ENCODE measurements at regions not wholly inside any gene's neighbourhood (a gene's known extent, or its start where the extent isn't known, plus 50 kb on each side); places are given as distances from the start of the nearest gene placed in this dataset.

DNA sequence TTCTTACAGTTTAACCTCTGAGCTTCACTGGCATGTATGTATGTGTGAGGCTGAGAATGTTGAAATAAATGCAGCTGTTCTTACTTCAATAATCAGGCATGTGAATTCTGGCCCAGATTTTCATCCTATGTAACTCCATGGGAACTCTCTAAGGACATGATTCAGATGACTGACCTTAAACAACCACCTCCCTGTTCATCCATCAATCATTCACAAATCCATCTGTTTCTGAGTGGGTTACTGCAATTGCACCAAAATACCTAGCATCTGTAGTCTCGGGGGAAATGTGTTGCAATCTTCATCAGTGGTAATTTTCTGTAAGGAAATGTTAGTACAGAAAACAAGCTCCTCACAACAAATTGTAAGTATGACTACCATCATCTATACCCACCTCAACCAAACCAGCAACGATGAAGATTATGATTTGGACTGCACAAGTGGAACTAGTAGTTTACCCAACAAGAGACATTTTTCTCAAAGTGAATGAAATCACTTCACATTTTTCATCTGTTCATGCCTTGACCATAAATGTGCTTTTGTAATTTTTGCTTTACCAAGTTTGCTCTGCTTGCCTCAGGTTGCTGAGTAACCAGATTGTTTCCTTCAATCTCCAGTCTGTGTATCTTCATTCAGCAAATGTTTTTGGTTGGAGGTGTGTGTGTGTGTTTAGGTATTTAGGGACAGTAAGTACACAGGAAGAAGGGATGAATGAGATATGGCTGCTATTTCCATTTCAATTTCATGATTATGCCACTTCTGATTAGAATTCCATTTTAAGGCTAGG lies 65.7 kb upstream of the FZD8 start:
- H3K27ac Mint-ChIP-seq: no peak overlapping the region
- H3K4me3 Mint-ChIP-seq: no peak overlapping the region
- ATAC-seq (replicated peaks in 1 of 4): no peak
- H3K9me3 ChIP-seq: no peaks in the 10 kb centered on the region
- no peaks in the 10 kb centered on the region for H3K4me1 Mint-ChIP-seq
- peaks cover 0 to 4% of the 10 kb centered on the region in 2 experiments for H3K27me3 ChIP-seq (replicated peaks in 1 of 2; ENCODE audit: control insufficient read depth in 2 of 2, extremely low read depth in 1 of 2, insufficient read depth in 2 of 2, low read length in 1 of 2)
- no peaks in the 10 kb centered on the region for H3K36me3 ChIP-seq (ENCODE audit: control insufficient read depth in 2 of 2, extremely low read depth in 1 of 2, insufficient read depth in 1 of 2, low read length in 1 of 2)
- POLR2A ChIA-PET: no interaction called here
- no peak overlapping the region for H3K4me3 ChIP-seq (ENCODE audit: control insufficient read depth in 1 of 2, extremely low read depth in 1 of 2, low read length in 1 of 2)
- H3K4me1 ChIP-seq (ENCODE audit: control insufficient read depth in 1 of 2, extremely low read depth in 1 of 2, insufficient read depth in 2 of 2, low read length in 2 of 2): no peaks in the 10 kb centered on the region
- DNase-seq: no peak
- WGBS (ENCODE audit: insufficient coverage): no CpG with 5 or more reads among the region's 2 CpGs
- peaks cover 11 to 19% of the 10 kb centered on the region in 2 donors for H3K27me3 Mint-ChIP-seq
- no peak overlapping the region for H3K27ac ChIP-seq (ENCODE audit: low read length)
- CTCF ChIA-PET: interaction anchor here in 1 of 2 donors (0.6 kb wide), 1 partner anchor 74 kb away, joined by 3 read pairs; no protein-coding TSS in a partner anchor
- H3K36me3 Mint-ChIP-seq: no peaks in the 10 kb centered on the region
- H3K9me3 Mint-ChIP-seq: peaks cover 4 to 17% (median 14%) of the 10 kb centered on the region in 3 donors

DNA sequence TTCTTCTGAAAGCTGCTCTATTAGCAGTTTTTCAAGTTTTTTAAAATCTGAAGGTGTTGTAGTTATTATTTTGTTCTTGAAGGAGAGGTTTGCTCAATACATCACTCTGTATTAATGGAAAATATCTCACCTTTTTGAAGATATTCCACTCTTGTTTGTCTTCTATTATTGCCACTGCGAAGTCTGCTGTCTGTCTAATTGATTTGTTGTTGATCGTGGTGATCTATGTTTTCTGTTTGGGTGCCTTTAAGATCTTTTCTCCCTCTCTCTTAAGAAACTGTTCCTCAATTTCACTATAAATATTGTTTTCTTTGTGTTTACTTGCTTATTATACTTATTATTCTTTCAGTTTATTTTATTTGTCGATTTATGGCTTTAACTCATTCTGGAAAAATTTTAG lies 64.9 kb upstream of the FZD8 start:
- Mint-ChIP-seq H3K4me3 (no peak overlapping the region), H3K27me3 (peaks cover 12 to 15% of the 10 kb centered on the region in 2 donors), H3K27ac (no peak overlapping the region), H3K9me3 (peaks cover 4 to 17% (median 14%) of the 10 kb centered on the region in 3 donors), H3K36me3 (no peaks in the 10 kb centered on the region), H3K4me1 (no peaks in the 10 kb centered on the region)
- Histone ChIP-seq H3K4me1 (ENCODE audit: control insufficient read depth in 1 of 2, extremely low read depth in 1 of 2, insufficient read depth in 2 of 2, low read length in 2 of 2) (no peaks in the 10 kb centered on the region), H3K9me3 (no peaks in the 10 kb centered on the region), H3K36me3 (ENCODE audit: control insufficient read depth in 2 of 2, extremely low read depth in 1 of 2, insufficient read depth in 1 of 2, low read length in 1 of 2) (no peaks in the 10 kb centered on the region), H3K27me3 (replicated peaks in 1 of 2; ENCODE audit: control insufficient read depth in 2 of 2, extremely low read depth in 1 of 2, insufficient read depth in 2 of 2, low read length in 1 of 2) (peaks cover 0 to 3% of the 10 kb centered on the region in 2 experiments), H3K27ac (ENCODE audit: low read length) (no peak overlapping the region), H3K4me3 (ENCODE audit: control insufficient read depth in 1 of 2, extremely low read depth in 1 of 2, low read length in 1 of 2) (no peak overlapping the region)
- ChIA-PET POLR2A (no interaction called here), CTCF (no interaction called here)
- ATAC-seq (replicated peaks in 1 of 4): no peak
- DNase-seq: no peak
- WGBS (ENCODE audit: insufficient coverage): no CpG with 5 or more reads among the region's 3 CpGs

DNA sequence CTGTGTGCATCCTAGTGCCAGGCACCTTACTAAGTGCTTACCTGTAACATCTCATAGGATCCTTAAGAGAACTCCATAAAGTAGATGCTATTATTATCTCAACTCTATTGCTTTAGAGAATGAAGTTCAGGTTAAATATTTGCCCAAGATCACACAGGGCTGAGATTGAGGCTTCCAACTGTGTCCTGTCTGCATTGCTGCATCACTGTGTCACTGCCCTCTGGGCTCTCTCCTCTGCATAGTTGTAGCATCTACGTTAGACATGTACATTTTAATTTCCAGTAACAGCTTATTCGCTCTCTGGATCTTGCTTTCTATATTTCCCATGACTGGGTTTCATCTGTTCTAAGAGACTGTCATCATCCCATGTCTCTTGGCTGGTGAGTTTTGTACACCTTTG lies 63.6 kb upstream of the FZD8 start:
- no peak overlapping the region for H3K4me3 Mint-ChIP-seq
- ATAC-seq (replicated peaks in 1 of 4) (no peak), DNase-seq (no peak)
- no peaks in the 10 kb centered on the region for H3K36me3 Mint-ChIP-seq
- ChIA-PET POLR2A (no interaction called here), CTCF (no interaction called here)
- H3K27ac ChIP-seq (ENCODE audit: low read length): no peak overlapping the region
- no peaks in the 10 kb centered on the region for H3K27me3 ChIP-seq (replicated peaks in 1 of 2; ENCODE audit: control insufficient read depth in 2 of 2, extremely low read depth in 1 of 2, insufficient read depth in 2 of 2, low read length in 1 of 2)
- H3K4me3 ChIP-seq (ENCODE audit: control insufficient read depth in 1 of 2, extremely low read depth in 1 of 2, low read length in 1 of 2): no peak overlapping the region
- H3K4me1 Mint-ChIP-seq: no peaks in the 10 kb centered on the region
- H3K4me1 ChIP-seq (ENCODE audit: control insufficient read depth in 1 of 2, extremely low read depth in 1 of 2, insufficient read depth in 2 of 2, low read length in 2 of 2): no peaks in the 10 kb centered on the region
- H3K27ac Mint-ChIP-seq: no peak overlapping the region
- no CpG with 5 or more reads among the region's 2 CpGs for WGBS (ENCODE audit: insufficient coverage)
- peaks cover 6 to 9% of the 10 kb centered on the region in 2 donors for H3K27me3 Mint-ChIP-seq
- H3K9me3 ChIP-seq: no peaks in the 10 kb centered on the region
- H3K9me3 Mint-ChIP-seq: peaks cover 4 to 14% (median 10%) of the 10 kb centered on the region in 3 donors
- no peaks in the 10 kb centered on the region for H3K36me3 ChIP-seq (ENCODE audit: control insufficient read depth in 2 of 2, extremely low read depth in 1 of 2, insufficient read depth in 1 of 2, low read length in 1 of 2)

DNA sequence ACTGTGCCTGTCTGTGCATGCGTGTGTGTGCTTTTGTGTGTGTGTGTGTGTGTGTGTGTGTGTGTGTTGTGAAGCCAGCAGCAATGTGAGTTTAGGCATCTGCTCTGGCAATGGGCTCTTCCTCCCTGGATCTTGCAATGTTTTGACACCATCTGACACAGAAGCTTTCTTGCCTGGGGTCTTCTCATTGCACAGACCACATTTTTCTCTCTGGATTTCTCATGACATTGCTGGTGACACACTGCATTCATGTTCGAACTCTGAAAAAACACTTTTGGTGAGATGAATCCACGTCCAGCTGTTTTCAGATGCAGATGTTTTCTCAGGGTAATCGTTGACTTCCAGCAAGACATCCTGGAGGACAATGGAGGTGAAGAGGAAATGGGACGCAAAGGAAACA lies 63.0 kb upstream of the FZD8 start:
- ChIA-PET POLR2A (no interaction called here), CTCF (no interaction called here)
- Mint-ChIP-seq H3K4me3 (no peak overlapping the region), H3K4me1 (no peaks in the 10 kb centered on the region), H3K27me3 (peaks cover 5 to 6% of the 10 kb centered on the region in 2 donors), H3K36me3 (no peaks in the 10 kb centered on the region), H3K27ac (no peak overlapping the region), H3K9me3 (peaks cover 4 to 14% (median 10%) of the 10 kb centered on the region in 3 donors)
- ATAC-seq (replicated peaks in 1 of 4): no peak
- no peaks in the 10 kb centered on the region for H3K36me3 ChIP-seq (ENCODE audit: control insufficient read depth in 2 of 2, extremely low read depth in 1 of 2, insufficient read depth in 1 of 2, low read length in 1 of 2)
- no peak overlapping the region for H3K4me3 ChIP-seq (ENCODE audit: control insufficient read depth in 1 of 2, extremely low read depth in 1 of 2, low read length in 1 of 2)
- DNase-seq: no peak
- H3K9me3 ChIP-seq: no peaks in the 10 kb centered on the region
- no peaks in the 10 kb centered on the region for H3K4me1 ChIP-seq (ENCODE audit: control insufficient read depth in 1 of 2, extremely low read depth in 1 of 2, insufficient read depth in 2 of 2, low read length in 2 of 2)
- H3K27ac ChIP-seq (ENCODE audit: low read length): no peak overlapping the region
- H3K27me3 ChIP-seq (replicated peaks in 1 of 2; ENCODE audit: control insufficient read depth in 2 of 2, extremely low read depth in 1 of 2, insufficient read depth in 2 of 2, low read length in 1 of 2): no peaks in the 10 kb centered on the region
- WGBS (ENCODE audit: insufficient coverage): 58% methylated on average over 3 of the region's 5 CpGs

DNA sequence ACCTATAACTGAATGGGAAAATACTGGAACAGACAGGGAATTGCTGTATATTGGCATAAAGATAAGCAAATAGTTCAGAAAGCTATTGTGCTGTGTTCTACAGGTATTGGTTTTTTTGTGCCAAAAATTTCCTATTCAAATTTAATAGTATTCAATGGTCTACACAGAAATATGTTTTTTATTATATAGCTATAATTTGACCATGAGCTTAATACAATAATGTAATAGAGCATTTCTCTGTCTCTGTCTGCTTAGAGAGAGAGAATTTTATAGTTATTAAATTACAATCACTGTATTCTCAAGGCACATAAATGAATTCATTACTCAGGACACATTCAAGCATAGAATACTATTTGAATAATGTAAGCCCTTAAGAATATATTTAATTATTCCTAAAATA lies 62.3 kb upstream of the FZD8 start:
- Mint-ChIP-seq H3K9me3 (peaks cover 4 to 14% (median 10%) of the 10 kb centered on the region in 3 donors), H3K4me3 (no peak overlapping the region), H3K27ac (no peak overlapping the region), H3K4me1 (no peaks in the 10 kb centered on the region), H3K36me3 (no peaks in the 10 kb centered on the region), H3K27me3 (peaks cover 5 to 6% of the 10 kb centered on the region in 2 donors)
- no peak for ATAC-seq (replicated peaks in 1 of 4)
- no peaks in the 10 kb centered on the region for H3K9me3 ChIP-seq
- DNase-seq: no peak
- POLR2A ChIA-PET: no interaction called here
- no peak overlapping the region for H3K4me3 ChIP-seq (ENCODE audit: control insufficient read depth in 1 of 2, extremely low read depth in 1 of 2, low read length in 1 of 2)
- H3K36me3 ChIP-seq (ENCODE audit: control insufficient read depth in 2 of 2, extremely low read depth in 1 of 2, insufficient read depth in 1 of 2, low read length in 1 of 2): no peaks in the 10 kb centered on the region
- no peak overlapping the region for H3K27ac ChIP-seq (ENCODE audit: low read length)
- no peaks in the 10 kb centered on the region for H3K4me1 ChIP-seq (ENCODE audit: control insufficient read depth in 1 of 2, extremely low read depth in 1 of 2, insufficient read depth in 2 of 2, low read length in 2 of 2)
- CTCF ChIA-PET: interaction anchor here in 1 of 2 donors (0.6 kb wide), 1 partner anchor 743 kb away, joined by 4 read pairs; no protein-coding TSS in a partner anchor
- H3K27me3 ChIP-seq (replicated peaks in 1 of 2; ENCODE audit: control insufficient read depth in 2 of 2, extremely low read depth in 1 of 2, insufficient read depth in 2 of 2, low read length in 1 of 2): no peaks in the 10 kb centered on the region

DNA sequence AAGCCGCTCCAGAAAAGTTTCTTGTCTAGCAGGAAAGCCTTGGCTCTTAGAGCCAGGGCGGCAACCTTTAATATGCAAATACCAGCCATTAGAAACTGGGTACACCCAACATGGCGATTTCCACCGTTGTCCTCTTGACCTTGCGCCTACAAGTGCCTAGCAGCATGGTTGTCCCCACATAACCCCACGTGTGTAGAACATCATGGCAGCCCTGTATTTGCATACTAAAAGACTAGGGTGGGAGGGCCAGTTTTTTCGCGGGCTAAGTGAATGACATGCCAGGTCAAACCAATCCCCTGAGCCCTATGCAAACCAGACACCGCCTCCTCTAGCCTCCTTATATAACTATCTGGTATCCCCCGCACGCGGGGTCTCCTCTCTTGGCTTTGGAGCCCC lies 58.4 kb upstream of the FZD8 start:
- Mint-ChIP-seq H3K4me3 (no peak overlapping the region), H3K4me1 (no peaks in the 10 kb centered on the region), H3K27ac (no peak overlapping the region), H3K36me3 (no peaks in the 10 kb centered on the region), H3K27me3 (peaks cover 1 to 5% of the 10 kb centered on the region in 2 donors), H3K9me3 (no peaks in the 10 kb centered on the region)
- DNase-seq: no peak
- Histone ChIP-seq H3K36me3 (ENCODE audit: control insufficient read depth in 2 of 2, extremely low read depth in 1 of 2, insufficient read depth in 1 of 2, low read length in 1 of 2) (no peaks in the 10 kb centered on the region), H3K27me3 (replicated peaks in 1 of 2; ENCODE audit: control insufficient read depth in 2 of 2, extremely low read depth in 1 of 2, insufficient read depth in 2 of 2, low read length in 1 of 2) (no peaks in the 10 kb centered on the region), H3K27ac (ENCODE audit: low read length) (no peak overlapping the region), H3K9me3 (no peaks in the 10 kb centered on the region), H3K4me3 (ENCODE audit: control insufficient read depth in 1 of 2, extremely low read depth in 1 of 2, low read length in 1 of 2) (no peak overlapping the region), H3K4me1 (ENCODE audit: control insufficient read depth in 1 of 2, extremely low read depth in 1 of 2, insufficient read depth in 2 of 2, low read length in 2 of 2) (no peaks in the 10 kb centered on the region)
- CTCF ChIA-PET: no interaction called here
- no peak for ATAC-seq (replicated peaks in 1 of 4)
- POLR2A ChIA-PET: no interaction called here
- WGBS (ENCODE audit: insufficient coverage): 76% methylated on average over 5 of the region's 12 CpGs
